ENCODE measurements at regions not wholly inside any gene's neighbourhood (a gene's known extent, or its start where the extent isn't known, plus 50 kb on each side); places are given as distances from the start of the nearest gene placed in this dataset.

GRCh38 chr20:54849741-54850140, 374.3 kb downstream of the DOK5 start:
- TF ChIP-seq POLR2A (IDR thresholded peaks at IDR 0.05) = no peak
- TF ChIP-seq, protein P1, sequence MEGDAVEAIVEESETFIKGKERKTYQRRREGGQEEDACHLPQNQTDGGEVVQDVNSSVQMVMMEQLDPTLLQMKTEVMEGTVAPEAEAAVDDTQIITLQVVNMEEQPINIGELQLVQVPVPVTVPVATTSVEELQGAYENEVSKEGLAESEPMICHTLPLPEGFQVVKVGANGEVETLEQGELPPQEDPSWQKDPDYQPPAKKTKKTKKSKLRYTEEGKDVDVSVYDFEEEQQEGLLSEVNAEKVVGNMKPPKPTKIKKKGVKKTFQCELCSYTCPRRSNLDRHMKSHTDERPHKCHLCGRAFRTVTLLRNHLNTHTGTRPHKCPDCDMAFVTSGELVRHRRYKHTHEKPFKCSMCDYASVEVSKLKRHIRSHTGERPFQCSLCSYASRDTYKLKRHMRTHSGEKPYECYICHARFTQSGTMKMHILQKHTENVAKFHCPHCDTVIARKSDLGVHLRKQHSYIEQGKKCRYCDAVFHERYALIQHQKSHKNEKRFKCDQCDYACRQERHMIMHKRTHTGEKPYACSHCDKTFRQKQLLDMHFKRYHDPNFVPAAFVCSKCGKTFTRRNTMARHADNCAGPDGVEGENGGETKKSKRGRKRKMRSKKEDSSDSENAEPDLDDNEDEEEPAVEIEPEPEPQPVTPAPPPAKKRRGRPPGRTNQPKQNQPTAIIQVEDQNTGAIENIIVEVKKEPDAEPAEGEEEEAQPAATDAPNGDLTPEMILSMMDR (IDR thresholded peaks at IDR 0.05) = no peak
- no peak for TF ChIP-seq POLR2AphosphoS5 (IDR thresholded peaks at IDR 0.05)

Data from prostate gland (tissue), 2 donors.